SJCRH30 (cell line): ENCODE measurements at regions not wholly inside any gene's neighbourhood (a gene's known extent, or its start where the extent isn't known, plus 50 kb on each side); places are given as distances from the start of the nearest gene placed in this dataset.

Experiments used
- DNase-seq, 2 experiments: peaks; one replicate each; pipeline ENCODE4 v3.0.0-alpha.2; 2015 to 2020
- H3K27ac ChIP-seq: fragments of 250-450 bp; sonication (Bioruptor Pico); 2 replicates; pipeline ENCODE4 v1.5.1; 2020; ENCODE audit warnings: mild to moderate bottlenecking, moderate library complexity
- H3K27me3 ChIP-seq: fragments of 250-450 bp; sonication (Bioruptor Pico); 2 replicates; pipeline ENCODE4 v1.5.1; 2020; ENCODE audit warnings: mild to moderate bottlenecking, moderate library complexity
- H3K36me3 ChIP-seq: fragments of 250-450 bp; sonication (Bioruptor Pico); 2 replicates; pipeline ENCODE4 v1.5.1; 2020; ENCODE audit warnings: mild to moderate bottlenecking, moderate library complexity
- H3K4me1 ChIP-seq: fragments of 250-450 bp; sonication (Bioruptor Pico); 2 replicates; pipeline ENCODE4 v1.5.1; 2020; ENCODE audit warnings: mild to moderate bottlenecking, moderate library complexity
- H3K4me3 ChIP-seq: fragments of 250-450 bp; sonication (Bioruptor Pico); 2 replicates; pipeline ENCODE4 v1.5.1; 2020; ENCODE audit warnings: mild to moderate bottlenecking, moderate library complexity
- H3K9me3 ChIP-seq: fragments of 250-450 bp; sonication (Bioruptor Pico); replicated peaks from 2 replicates; pipeline ENCODE4 v1.5.1; 2020; ENCODE audit warnings: mild to moderate bottlenecking, moderate library complexity

GRCh38 chr2:174662459-174662858 is 64.9 kb upstream of the WIPF1 start:
- Histone ChIP-seq H3K9me3 (no peaks in the 10 kb centered on the region), H3K27me3 (no peaks in the 10 kb centered on the region), H3K36me3 (peaks cover 5% of the 10 kb centered on the region; the same call in 1 of the 2 replicates), H3K4me3 (no peak overlapping the region), H3K27ac (no peak overlapping the region), H3K4me1 (peaks cover 4% of the 10 kb centered on the region)
- DNase-seq = no peak

GRCh38 chr2:174660984-174661675 is 63.5 kb upstream of the WIPF1 start:
- Histone ChIP-seq H3K27me3 (no peaks in the 10 kb centered on the region), H3K27ac (no peak overlapping the region), H3K4me1 (no peaks in the 10 kb centered on the region), H3K36me3 (peaks cover 5% of the 10 kb centered on the region; the same call in 1 of the 2 replicates), H3K9me3 (no peaks in the 10 kb centered on the region), H3K4me3 (no peak overlapping the region)
- no peak for DNase-seq

GRCh38 chr2:174659069-174659900 is 61.7 kb upstream of the WIPF1 start:
- Histone ChIP-seq H3K27me3 (no peaks in the 10 kb centered on the region), H3K4me3 (no peak overlapping the region), H3K36me3 (peaks cover 8% of the 10 kb centered on the region; the same call in 1 of the 2 replicates), H3K27ac (no peak overlapping the region), H3K9me3 (no peaks in the 10 kb centered on the region), H3K4me1 (no peaks in the 10 kb centered on the region)
- DNase-seq = no peak

GRCh38 chr2:174656676-174657176 is 59.1 kb upstream of the WIPF1 start:
- no peak for DNase-seq
- no peak overlapping the region for H3K27ac ChIP-seq
- H3K9me3 ChIP-seq = no peaks in the 10 kb centered on the region; the same call in 1 of the 2 replicates
- H3K27me3 ChIP-seq = no peaks in the 10 kb centered on the region
- no peaks in the 10 kb centered on the region for H3K4me1 ChIP-seq
- no peak overlapping the region for H3K4me3 ChIP-seq
- H3K36me3 ChIP-seq = peaks cover 8% of the 10 kb centered on the region; the same call in 1 of the 2 replicates

- Histone ChIP-seq H3K27ac (no peak overlapping the region), H3K36me3 (peaks cover 8% of the 10 kb centered on the region; the same call in 1 of the 2 replicates), H3K27me3 (no peaks in the 10 kb centered on the region), H3K4me3 (no peak overlapping the region), H3K4me1 (no peaks in the 10 kb centered on the region), H3K9me3 (no peaks in the 10 kb centered on the region; the same call in 1 of the 2 replicates)
- DNase-seq = no peak
Measured at GRCh38 chr2:174656035-174656434, 58.4 kb upstream of the WIPF1 start.

- Histone ChIP-seq H3K4me3 (no peak overlapping the region), H3K9me3 (no peaks in the 10 kb centered on the region; the same call in 1 of the 2 replicates), H3K4me1 (no peaks in the 10 kb centered on the region), H3K36me3 (peaks cover 7% of the 10 kb centered on the region; the same call in 1 of the 2 replicates), H3K27me3 (no peaks in the 10 kb centered on the region), H3K27ac (no peak overlapping the region)
- DNase-seq = no peak
Measured at GRCh38 chr2:174654419-174654941, 56.9 kb upstream of the WIPF1 start.

GRCh38 chr2:174648896-174649295 is 51.3 kb upstream of the WIPF1 start:
- H3K27me3 ChIP-seq = no peaks in the 10 kb centered on the region
- H3K36me3 ChIP-seq = no peaks in the 10 kb centered on the region
- H3K4me1 ChIP-seq = no peaks in the 10 kb centered on the region
- no peak for DNase-seq
- H3K27ac ChIP-seq = no peak overlapping the region
- H3K4me3 ChIP-seq = no peak overlapping the region
- no peaks in the 10 kb centered on the region; the same call in 1 of the 2 replicates for H3K9me3 ChIP-seq
